ENCODE measurements at regions not wholly inside any gene's neighbourhood (a gene's known extent, or its start where the extent isn't known, plus 50 kb on each side); places are given as distances from the start of the nearest gene placed in this dataset.

GRCh38 chr14:29494312-29494711, 433.3 kb downstream of the PRKD1 start:
- H3K4me3 ChIP-seq (ENCODE audit: control insufficient read depth, low read depth, low read length): no peak overlapping the region
- no peak for DNase-seq (ENCODE audit: low read depth)
- no peak for TF ChIP-seq CTCF (IDR thresholded peaks at IDR 0.05; ENCODE audit: control insufficient read depth, insufficient read depth, low read depth, low read length, missing control alignments)

- no peak for TF ChIP-seq CTCF (IDR thresholded peaks at IDR 0.05; ENCODE audit: control insufficient read depth, insufficient read depth, low read depth, low read length, missing control alignments)
- DNase-seq (ENCODE audit: low read depth): no peak
- no peak overlapping the region for H3K4me3 ChIP-seq (ENCODE audit: control insufficient read depth, low read depth, low read length)
Measured at GRCh38 chr14:29503903-29504302, 423.7 kb downstream of the PRKD1 start.

GRCh38 chr14:29518335-29518734, 409.3 kb downstream of the PRKD1 start:
- H3K4me3 ChIP-seq (ENCODE audit: control insufficient read depth, low read depth, low read length): no peak overlapping the region
- peak; percentile 39 for TF ChIP-seq CTCF (IDR thresholded peaks at IDR 0.05; ENCODE audit: control insufficient read depth, insufficient read depth, low read depth, low read length, missing control alignments)
- DNase-seq (ENCODE audit: low read depth): no peak

- no peak overlapping the region for H3K4me3 ChIP-seq (ENCODE audit: control insufficient read depth, low read depth, low read length)
- no peak for DNase-seq (ENCODE audit: low read depth)
- peak; percentile 47 for TF ChIP-seq CTCF (IDR thresholded peaks at IDR 0.05; ENCODE audit: control insufficient read depth, insufficient read depth, low read depth, low read length, missing control alignments)
Measured at GRCh38 chr14:29521526-29522137, 406.0 kb downstream of the PRKD1 start.
